H9 (cell line): ENCODE measurements at regions not wholly inside any gene's neighbourhood (a gene's known extent, or its start where the extent isn't known, plus 50 kb on each side); places are given as distances from the start of the nearest gene placed in this dataset.

Source experiments
- DNase-seq: peaks from one replicate; pipeline ENCODE4 v3.0.0-alpha.2; 2017
- H2AFZ ChIP-seq: one replicate; pipeline ENCODE4 v1.6.1; 2013; ENCODE audit warnings: mild to moderate bottlenecking, low read length, control low read depth, moderate library complexity
- H2AK5ac ChIP-seq: 2 replicates; pipeline ENCODE4 v1.6.1; 2013; ENCODE audit warnings: low read length, control low read depth, mixed read lengths; ENCODE audit not compliant: insufficient read length
- H2BK120ac ChIP-seq: one replicate; pipeline ENCODE4 v1.6.1; 2013; ENCODE audit warnings: low read depth, mild to moderate bottlenecking, low read length, control low read depth, inconsistent platforms; ENCODE audit not compliant: poor library complexity, severe bottlenecking
- H2BK12ac ChIP-seq: 2 replicates; pipeline ENCODE4 v1.6.1; 2013; ENCODE audit warnings: low read length, control low read depth, mixed read lengths, low read depth; ENCODE audit not compliant: insufficient read length
- H2BK15ac ChIP-seq: 2 replicates; pipeline ENCODE4 v1.6.1; 2013; ENCODE audit warnings: low read depth, low read length, control low read depth
- H2BK20ac ChIP-seq: one replicate; pipeline ENCODE4 v1.6.1; 2013; ENCODE audit warnings: low read depth, mild to moderate bottlenecking, low read length, control low read depth, inconsistent platforms; ENCODE audit not compliant: poor library complexity, severe bottlenecking
- H2BK5ac ChIP-seq: 2 replicates; pipeline ENCODE4 v1.6.1; 2013; ENCODE audit warnings: low read length, control low read depth, mixed read lengths; ENCODE audit not compliant: insufficient read length
- H3K14ac ChIP-seq: 2 replicates; pipeline ENCODE4 v1.6.1; 2013; ENCODE audit warnings: low read length, control low read depth; ENCODE audit not compliant: insufficient read depth
- H3K18ac ChIP-seq: 2 replicates; pipeline ENCODE4 v1.6.1; 2013; ENCODE audit warnings: low read depth, mild to moderate bottlenecking, mixed read lengths, low read length, control low read depth; ENCODE audit not compliant: insufficient read length
- H3K23ac ChIP-seq: 2 replicates; pipeline ENCODE4 v1.6.1; 2013; ENCODE audit warnings: low read length, control low read depth, mixed read lengths, low read depth; ENCODE audit not compliant: insufficient read length
- H3K23me2 ChIP-seq: 2 replicates; pipeline ENCODE4 v1.6.1; 2013; ENCODE audit warnings: low read depth, mild to moderate bottlenecking, mixed read lengths, low read length, control low read depth; ENCODE audit not compliant: insufficient read length, poor library complexity, severe bottlenecking
- H3K27ac ChIP-seq: 2 replicates; pipeline ENCODE4 v1.5.1; 2013; ENCODE audit warnings: low read length, control low read depth, mixed read lengths, low read depth; ENCODE audit not compliant: insufficient read length
- H3K27me3 ChIP-seq: 2 replicates; pipeline ENCODE4 v1.6.1; 2013; ENCODE audit warnings: low read length, control low read depth, inconsistent platforms; ENCODE audit not compliant: insufficient read depth
- H3K4ac ChIP-seq: 2 replicates; pipeline ENCODE4 v1.6.1; 2013; ENCODE audit warnings: low read depth, mild to moderate bottlenecking, control low read depth, inconsistent platforms, low read length, moderate library complexity
- H3K4me1 ChIP-seq: 2 replicates; pipeline ENCODE4 v1.6.1; 2013; ENCODE audit warnings: low read length, control low read depth, inconsistent platforms; ENCODE audit not compliant: insufficient read depth
- H3K4me2 ChIP-seq: 2 replicates; pipeline ENCODE4 v1.6.1; 2013; ENCODE audit warnings: low read length, control low read depth, mixed read lengths; ENCODE audit not compliant: insufficient read length, insufficient read depth
- H3K56ac ChIP-seq: 2 replicates; pipeline ENCODE4 v1.6.1; 2013; ENCODE audit warnings: low read depth, mild to moderate bottlenecking, mixed read lengths, low read length, control low read depth; ENCODE audit not compliant: insufficient read length
- H3K79me1 ChIP-seq: 2 replicates; pipeline ENCODE4 v1.6.1; 2013; ENCODE audit warnings: low read depth, mild to moderate bottlenecking, moderate library complexity, low read length, control low read depth, inconsistent platforms; ENCODE audit not compliant: insufficient read depth, poor library complexity, severe bottlenecking
- H3K79me2 ChIP-seq: 2 replicates; pipeline ENCODE4 v1.6.1; 2013; ENCODE audit warnings: low read length, control low read depth, inconsistent platforms; ENCODE audit not compliant: insufficient read depth
- H3K9ac ChIP-seq: 2 replicates; pipeline ENCODE4 v1.6.1; 2013; ENCODE audit warnings: low read length, control low read depth, mixed read lengths; ENCODE audit not compliant: insufficient read length; ENCODE audit errors: extremely low read depth
- H3K9me3 ChIP-seq: one replicate; pipeline ENCODE4 v1.6.1; 2013; ENCODE audit warnings: low read depth, low read length, inconsistent platforms; ENCODE audit not compliant: control insufficient read depth
- H3T11ph ChIP-seq: one replicate; pipeline ENCODE4 v1.6.1; 2013; ENCODE audit warnings: mild to moderate bottlenecking, low read length, control low read depth, inconsistent platforms
- H4K20me1 ChIP-seq: one replicate; pipeline ENCODE4 v1.6.1; 2013; ENCODE audit not compliant: control insufficient read depth, insufficient read length, insufficient read depth
- H4K5ac ChIP-seq: 2 replicates; pipeline ENCODE4 v1.6.1; 2013; ENCODE audit warnings: low read depth, mild to moderate bottlenecking, mixed read lengths, low read length, control low read depth; ENCODE audit not compliant: insufficient read length
- H4K8ac ChIP-seq: replicated peaks from 2 replicates; pipeline ENCODE4 v1.6.1; 2013; ENCODE audit warnings: low read length, control low read depth, mixed read lengths, low read depth; ENCODE audit not compliant: insufficient read length
- H4K91ac ChIP-seq: 2 replicates; pipeline ENCODE4 v1.6.1; 2013; ENCODE audit warnings: low read depth, mild to moderate bottlenecking, moderate library complexity, mixed read lengths, low read length, control low read depth; ENCODE audit not compliant: insufficient read length
- H3K27ac Mint-ChIP-seq, 3 experiments: 2 replicates in 2 of 3; 3 replicates in 1 of 3; pipeline ENCODE4 v1.8.0; 2020 to 2021; ENCODE audit warnings: mixed read lengths in 3 of 3, mild to moderate bottlenecking in 1 of 3, moderate library complexity in 1 of 3
- H3K27me3 Mint-ChIP-seq: 2 replicates; pipeline ENCODE4 v1.8.0; 2021; ENCODE audit warnings: low read depth, mild to moderate bottlenecking, moderate library complexity, mixed read lengths
- H3K36me3 Mint-ChIP-seq, 3 experiments: 2 replicates in 2 of 3; 3 replicates in 1 of 3; pipeline ENCODE4 v1.8.0; 2020 to 2021; ENCODE audit warnings: low read depth in 3 of 3, mixed read lengths in 3 of 3; ENCODE audit not compliant: insufficient read depth in 1 of 3
- H3K4me1 Mint-ChIP-seq, 2 experiments: 2 replicates each; pipeline ENCODE4 v1.8.0; 2020; ENCODE audit warnings: mixed read lengths in 2 of 2
- H3K4me3 Mint-ChIP-seq, 2 experiments: 2 replicates in 1 of 2; 3 replicates in 1 of 2; pipeline ENCODE4 v1.8.0; 2020 to 2021; ENCODE audit warnings: mild to moderate bottlenecking in 2 of 2, mixed read lengths in 2 of 2, moderate library complexity in 1 of 2
- H3K9me3 Mint-ChIP-seq, 2 experiments: 2 replicates in 1 of 2; 3 replicates in 1 of 2; pipeline ENCODE4 v1.8.0; 2020; ENCODE audit warnings: mild to moderate bottlenecking in 2 of 2, mixed read lengths in 2 of 2, moderate library complexity in 1 of 2
- CTCF ChIP-seq: fragments of 200-600 bp; sonication (generic); conservative IDR thresholded peaks from 3 replicates; pipeline ENCODE4 v1.8.0; 2021; ENCODE audit warnings: antibody characterized with exemption, mild to moderate bottlenecking
- WGBS: extraction: QIAGEN DNeasy Blood & Tissue Kit; methylation state at CpG from one replicate; pipeline ENCODE4 v1.1.7; 2013; ENCODE audit warnings: missing lambda C conversion rate, low lambda C conversion rate, mixed read lengths; ENCODE audit not compliant: insufficient read length; ENCODE audit errors: extremely low coverage; 5-methylcytosine and 5-hydroxymethylcytosine counted together

- Histone ChIP-seq H4K91ac (no peak overlapping the region), H2BK20ac (no peak overlapping the region), H2BK5ac (no peak overlapping the region), H4K5ac (no peak overlapping the region), H3K56ac (no peak overlapping the region), H3K27ac (no peak overlapping the region), H3K4me1 (no peaks in the 10 kb centered on the region), H2BK15ac (no peak overlapping the region), H3K18ac (no peak overlapping the region), H3K79me1 (no peaks in the 10 kb centered on the region), H3K9ac (no peak overlapping the region), H2AFZ (no peak overlapping the region), H3K23ac (no peak overlapping the region), H3K23me2 (no peaks in the 10 kb centered on the region), H2AK5ac (no peak overlapping the region), H3K4me2 (no peak overlapping the region), H2BK12ac (no peak overlapping the region), H3K79me2 (no peaks in the 10 kb centered on the region), H4K8ac (no peak overlapping the region), H3T11ph (no peak overlapping the region), H4K20me1 (no peaks in the 10 kb centered on the region), H3K14ac (no peak overlapping the region), H3K27me3 (no peaks in the 10 kb centered on the region), H3K4ac (no peak overlapping the region), H3K9me3 (no peaks in the 10 kb centered on the region), H2BK120ac (no peak overlapping the region)
- Mint-ChIP-seq H3K27me3 (no peaks in the 10 kb centered on the region), H3K4me3 (no peak overlapping the region), H3K27ac (no peak overlapping the region), H3K4me1 (peaks cover 49 to 51% of the 10 kb centered on the region in 2 experiments), H3K36me3 (no peaks in the 10 kb centered on the region; a peak in 1 of 7 replicates), H3K9me3 (no peaks in the 10 kb centered on the region)
- WGBS, result no CpG with 5 or more reads among the region's 8 CpGs
- no peak for TF ChIP-seq CTCF
- no peak for DNase-seq
These were observed 890.0 kb upstream of the FRG1 start for GRCh38 chr4:189050643-189051042.
